Hepatocyte (in vitro differentiated cells): ENCODE measurements at regions not wholly inside any gene's neighbourhood (a gene's known extent, or its start where the extent isn't known, plus 50 kb on each side); places are given as distances from the start of the nearest gene placed in this dataset.

ENCODE experiments used
- CTCF ChIP-seq: fragments of 200-600 bp; sonication (generic); IDR thresholded peaks from 2 replicates; pipeline ENCODE4 v1.5.1; 2016; ENCODE audit warnings: antibody characterized with exemption, mild to moderate bottlenecking; ENCODE audit not compliant: poor library complexity
- EZH2 ChIP-seq: fragments of 200-600 bp; sonication (generic); IDR thresholded peaks from 2 replicates; pipeline ENCODE4 v1.6.1; 2016; ENCODE audit warnings: antibody characterized with exemption, mild to moderate bottlenecking, borderline replicate concordance
- EZH2phosphoT487 ChIP-seq: fragments of 200-600 bp; sonication (generic); IDR thresholded peaks from one replicate; pipeline ENCODE4 v1.6.1; 2018; ENCODE audit warnings: antibody characterized with exemption, mild to moderate bottlenecking, low read depth, moderate library complexity; ENCODE audit not compliant: unreplicated experiment, severe bottlenecking

- no peak for TF ChIP-seq EZH2
- TF ChIP-seq CTCF: no peak
- no peak for TF ChIP-seq EZH2phosphoT487
These were observed 1042.4 kb downstream of the AACS start for GRCh38 chr12:126107659-126108058.
